ENCODE measurements at regions not wholly inside any gene's neighbourhood (a gene's known extent, or its start where the extent isn't known, plus 50 kb on each side); places are given as distances from the start of the nearest gene placed in this dataset.

GRCh38 chr15:38826880-38827279 is 262.3 kb upstream of the RASGRP1 start:
- DNase-seq (ENCODE audit: low read depth), result no peak
- H3K4me3 ChIP-seq (ENCODE audit: low read depth, low read length), result no peak overlapping the region
- TF ChIP-seq CTCF (IDR thresholded peaks at IDR 0.05; ENCODE audit: insufficient read depth, low read depth, low read length, missing control alignments), result no peak

GRCh38 chr15:38828031-38828532 is 263.5 kb upstream of the RASGRP1 start:
- DNase-seq (ENCODE audit: low read depth), result no peak
- TF ChIP-seq CTCF (IDR thresholded peaks at IDR 0.05; ENCODE audit: insufficient read depth, low read depth, low read length, missing control alignments), result no peak
- H3K4me3 ChIP-seq (ENCODE audit: low read depth, low read length), result no peak overlapping the region

- H3K4me3 ChIP-seq (ENCODE audit: low read depth, low read length), result no peak overlapping the region
- DNase-seq (ENCODE audit: low read depth), result no peak
- no peak for TF ChIP-seq CTCF (IDR thresholded peaks at IDR 0.05; ENCODE audit: insufficient read depth, low read depth, low read length, missing control alignments)
These were observed 264.5 kb upstream of the RASGRP1 start for GRCh38 chr15:38829086-38829485.

GRCh38 chr15:38842226-38842625 is 277.6 kb upstream of the RASGRP1 start:
- TF ChIP-seq CTCF (IDR thresholded peaks at IDR 0.05; ENCODE audit: insufficient read depth, low read depth, low read length, missing control alignments), result no peak
- no peak overlapping the region for H3K4me3 ChIP-seq (ENCODE audit: low read depth, low read length)
- no peak for DNase-seq (ENCODE audit: low read depth)

- DNase-seq (ENCODE audit: low read depth), result no peak
- no peak overlapping the region for H3K4me3 ChIP-seq (ENCODE audit: low read depth, low read length)
- no peak for TF ChIP-seq CTCF (IDR thresholded peaks at IDR 0.05; ENCODE audit: insufficient read depth, low read depth, low read length, missing control alignments)
These were observed 278.5 kb upstream of the RASGRP1 start for GRCh38 chr15:38843051-38843501.

GRCh38 chr15:38843736-38844590 is 279.3 kb upstream of the RASGRP1 start:
- TF ChIP-seq CTCF (IDR thresholded peaks at IDR 0.05; ENCODE audit: insufficient read depth, low read depth, low read length, missing control alignments), result no peak
- no peak overlapping the region for H3K4me3 ChIP-seq (ENCODE audit: low read depth, low read length)
- DNase-seq (ENCODE audit: low read depth), result peak; percentile 9

All from GM12865 (cell line).